ENCODE measurements at regions not wholly inside any gene's neighbourhood (a gene's known extent, or its start where the extent isn't known, plus 50 kb on each side); places are given as distances from the start of the nearest gene placed in this dataset.

DNA sequence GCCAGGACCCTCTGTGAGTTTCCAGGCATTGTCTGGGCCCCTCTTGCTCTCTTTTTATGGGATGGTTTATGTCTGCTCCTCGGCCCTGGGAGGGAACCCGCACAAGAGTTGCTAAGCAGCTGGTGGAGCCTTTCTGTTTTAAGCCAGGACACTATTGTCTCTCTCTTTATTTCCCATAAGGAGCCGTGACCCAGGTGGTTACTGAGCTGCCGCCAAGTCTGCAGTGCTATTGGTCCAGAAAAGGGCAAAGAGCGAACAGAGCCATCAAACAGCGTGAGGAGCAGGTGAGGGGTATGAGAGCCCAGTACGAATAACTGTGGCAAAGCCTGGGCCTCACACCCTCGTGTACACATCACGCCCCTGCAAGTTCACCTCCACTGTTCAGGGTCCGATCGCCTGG, 280.2 kb downstream of the SHQ1 start:
- DNase-seq (ENCODE audit: low read depth, low spot score), result no peak

DNA sequence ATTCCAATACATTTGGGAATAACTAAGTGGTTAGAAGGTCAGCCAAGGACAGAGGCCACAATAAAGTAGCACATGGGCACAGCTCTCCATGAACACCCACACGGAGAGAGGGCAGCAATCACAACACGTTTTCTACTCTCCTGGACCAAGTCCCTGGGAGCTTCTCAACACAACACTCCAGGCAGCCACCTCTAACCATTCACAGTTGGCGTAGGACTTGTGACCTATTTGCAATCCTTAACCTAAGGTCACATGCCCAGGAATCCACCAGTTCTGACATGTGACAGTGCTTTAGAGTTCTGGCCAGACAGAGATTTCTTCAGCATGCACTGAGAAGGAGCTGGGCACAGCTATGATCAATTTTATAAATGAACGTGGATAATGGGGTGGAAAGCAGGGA, 280.8 kb downstream of the SHQ1 start:
- no peak for DNase-seq (ENCODE audit: low read depth, low spot score)

DNA sequence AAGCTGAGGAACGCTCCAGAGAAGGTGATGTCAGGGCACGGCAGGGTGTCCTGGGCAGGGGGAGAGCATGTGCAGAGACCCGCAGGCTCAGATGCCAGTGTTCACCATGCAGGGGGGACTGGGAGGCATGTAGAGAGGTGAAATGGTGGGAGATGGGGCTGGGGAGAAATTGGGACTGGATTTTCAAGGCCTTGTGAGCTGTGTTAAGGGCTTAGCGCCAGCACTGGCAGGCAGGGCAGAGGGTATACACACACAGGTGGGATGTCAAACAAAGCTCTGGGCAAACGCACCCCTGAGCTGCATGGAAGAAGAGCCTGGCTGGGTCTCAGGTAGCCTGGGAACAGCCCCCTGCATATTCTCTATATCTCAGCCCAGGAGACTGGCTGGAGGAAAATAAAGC, 282.7 kb downstream of the SHQ1 start:
- DNase-seq (ENCODE audit: low read depth, low spot score), result no peak

DNA sequence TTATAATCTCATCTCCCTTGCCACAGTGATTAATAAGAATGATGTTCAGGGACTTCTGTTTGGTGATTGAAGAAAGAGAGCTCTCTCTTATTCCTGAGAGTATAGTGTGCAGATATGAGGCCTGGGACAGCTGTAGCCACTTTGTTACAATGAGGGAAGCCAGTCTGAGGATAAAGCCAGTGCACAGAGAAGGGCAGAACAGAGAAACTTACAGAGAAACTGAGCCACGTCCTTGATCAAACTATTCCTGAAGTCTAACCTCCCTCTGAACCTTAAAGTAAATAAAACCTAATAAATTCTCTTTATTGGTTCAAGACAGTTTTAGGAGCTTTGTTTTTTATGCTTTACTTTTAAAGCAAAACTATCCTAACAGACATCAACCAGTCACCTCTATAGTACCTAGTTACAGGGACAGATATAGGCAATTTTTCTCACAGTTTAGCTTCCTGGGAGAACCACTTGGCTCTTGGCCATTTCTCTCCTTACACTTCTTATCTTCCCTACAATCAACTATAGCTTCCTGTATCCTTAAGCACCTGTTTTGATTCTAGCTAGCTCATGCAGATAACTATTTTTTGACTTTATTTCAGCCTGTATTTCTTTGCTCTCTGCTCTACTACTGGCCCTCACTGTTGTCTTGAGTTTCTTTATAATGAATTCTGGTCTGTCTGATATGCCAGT, 284.4 kb downstream of the SHQ1 start:
- no peak for DNase-seq (ENCODE audit: low read depth, low spot score)

DNA sequence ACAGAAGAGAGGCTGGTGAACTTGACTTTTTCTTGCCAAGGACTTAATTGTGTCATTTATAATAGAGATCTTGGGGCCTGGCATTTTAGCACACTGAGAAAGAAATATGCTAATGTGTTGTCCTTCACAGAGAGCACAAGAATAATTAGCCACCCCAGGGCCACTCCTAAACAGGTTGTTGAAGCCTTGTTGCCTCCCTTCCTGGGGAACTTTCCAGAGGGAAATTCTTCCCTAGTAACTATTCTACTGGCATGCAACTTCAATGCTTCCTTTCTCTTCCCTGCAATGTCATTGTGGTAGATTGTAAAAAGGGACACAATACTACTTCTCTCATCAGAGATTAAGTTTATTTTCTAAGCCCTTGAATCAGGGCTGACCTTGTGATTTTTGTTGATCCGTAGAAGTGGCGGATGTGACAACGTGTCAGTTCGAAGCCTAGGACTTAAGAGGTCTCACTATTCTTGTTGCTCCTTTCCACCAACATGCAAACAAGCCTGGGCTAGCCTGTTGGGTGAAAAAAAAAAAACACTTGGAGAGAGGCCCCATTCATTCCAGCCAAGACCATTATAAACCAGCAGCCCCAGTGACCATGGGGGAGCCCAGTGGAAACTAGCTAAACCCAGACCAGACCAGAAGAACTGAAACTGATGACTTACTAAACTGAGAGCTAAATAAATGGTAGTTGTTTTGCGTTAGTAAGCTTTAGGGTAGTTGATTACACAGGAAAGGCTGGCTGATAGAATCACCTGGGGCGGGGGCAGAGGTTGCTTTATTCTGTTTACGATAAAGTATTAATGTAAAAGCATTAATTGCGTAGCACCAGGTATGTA, 287.2 kb downstream of the SHQ1 start:
- peak; percentile 40 for DNase-seq (ENCODE audit: low read depth, low spot score)

DNA sequence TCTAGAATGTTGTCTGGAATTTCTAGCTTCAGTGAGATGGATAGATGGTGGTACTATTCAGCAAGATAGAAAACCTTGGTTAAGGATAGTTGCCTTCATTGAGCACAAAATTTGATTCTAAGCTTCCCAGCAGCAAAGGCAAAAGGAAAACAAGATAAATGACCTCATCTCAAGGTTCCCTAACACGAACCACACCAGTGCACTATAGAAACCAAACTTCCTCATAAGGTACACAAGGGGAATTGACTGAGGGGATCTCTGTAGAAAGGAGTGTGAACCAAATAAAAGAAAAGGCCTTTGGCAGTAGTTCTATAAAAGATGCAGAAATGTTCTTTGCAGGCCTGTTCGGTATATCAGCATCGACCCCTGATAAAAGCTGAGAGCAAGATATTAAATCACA, 288.9 kb downstream of the SHQ1 start:
- no peak for DNase-seq (ENCODE audit: low read depth, low spot score)

DNA sequence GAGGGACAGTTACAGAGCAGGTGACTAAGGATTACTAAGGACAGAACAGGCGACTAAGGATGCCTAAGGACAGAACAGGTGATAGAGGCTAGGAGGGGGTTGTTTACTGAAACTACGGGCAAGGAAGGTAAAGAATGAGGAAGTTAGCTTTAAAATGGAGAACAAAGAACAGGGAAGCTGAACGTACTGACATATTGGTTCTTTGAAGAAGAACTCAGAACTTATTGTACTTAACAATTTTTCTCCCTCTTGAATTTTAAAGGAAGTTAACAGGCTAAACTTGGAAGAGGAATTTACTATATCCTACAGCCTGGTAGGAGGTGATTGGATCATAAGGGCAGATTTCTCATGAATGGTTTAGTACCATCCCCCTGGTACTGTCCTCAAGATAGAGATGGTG, 290.2 kb downstream of the SHQ1 start:
- DNase-seq (ENCODE audit: low read depth, low spot score), result no peak

DNA sequence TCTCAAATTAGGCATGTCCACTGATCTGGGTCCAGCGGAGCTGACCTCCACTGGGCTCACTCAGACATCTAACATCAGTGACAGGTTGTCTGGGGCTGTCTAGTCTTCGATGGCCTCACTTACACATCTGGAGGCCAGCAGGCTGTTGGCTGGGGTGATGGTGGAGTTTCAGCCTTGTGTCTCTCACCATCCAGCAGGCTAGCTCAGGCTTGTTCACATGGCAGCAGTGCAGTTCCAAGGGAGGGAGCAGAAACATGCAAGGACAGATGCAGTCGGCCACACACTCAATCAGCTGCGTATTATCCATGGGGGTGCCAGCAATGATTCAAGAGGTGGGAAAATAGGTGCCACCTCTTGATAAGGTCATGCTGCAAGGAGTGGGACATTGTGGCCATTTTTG, 292.5 kb downstream of the SHQ1 start:
- DNase-seq (ENCODE audit: low read depth, low spot score), result no peak

DNA sequence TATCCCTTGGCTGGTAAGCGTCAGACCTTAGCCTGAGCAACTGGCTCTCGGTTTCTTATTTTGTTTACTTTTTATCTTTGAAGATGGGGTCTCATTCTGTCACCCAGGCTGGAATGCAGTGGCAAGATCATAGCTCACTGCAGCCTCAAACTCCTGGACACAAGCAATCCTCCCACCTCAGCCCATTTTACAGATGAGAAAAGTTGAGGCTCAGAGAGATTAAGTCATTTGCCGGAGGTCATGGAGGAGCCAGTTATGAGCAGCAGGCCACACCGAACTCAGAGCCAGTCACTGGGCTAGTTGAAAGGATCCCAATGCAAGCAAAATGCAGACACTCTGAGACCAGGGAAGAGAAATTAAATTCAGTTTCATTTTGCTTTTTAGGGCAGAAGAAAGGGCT, 293.6 kb downstream of the SHQ1 start:
- DNase-seq (ENCODE audit: low read depth, low spot score), result no peak

DNA sequence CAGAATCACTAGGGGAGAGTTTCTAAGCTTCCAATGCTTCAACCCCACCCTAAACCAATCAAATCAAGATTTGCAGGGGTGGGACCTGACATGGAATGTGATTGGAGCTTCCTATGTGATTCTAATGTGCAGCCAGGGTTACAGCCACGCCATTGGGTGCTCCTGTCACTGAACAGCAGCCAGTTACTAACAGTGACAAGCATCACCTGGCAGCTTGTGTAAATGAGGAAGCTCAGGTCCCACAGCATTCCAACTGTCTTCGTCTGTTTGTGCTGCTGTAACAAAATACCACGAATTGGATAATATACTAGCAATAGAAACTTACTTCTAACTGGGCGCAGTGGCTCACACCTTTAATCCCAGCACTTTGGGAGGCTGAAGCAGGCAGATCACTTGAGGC, 294.9 kb downstream of the SHQ1 start:
- DNase-seq (ENCODE audit: low read depth, low spot score), result no peak

DNA sequence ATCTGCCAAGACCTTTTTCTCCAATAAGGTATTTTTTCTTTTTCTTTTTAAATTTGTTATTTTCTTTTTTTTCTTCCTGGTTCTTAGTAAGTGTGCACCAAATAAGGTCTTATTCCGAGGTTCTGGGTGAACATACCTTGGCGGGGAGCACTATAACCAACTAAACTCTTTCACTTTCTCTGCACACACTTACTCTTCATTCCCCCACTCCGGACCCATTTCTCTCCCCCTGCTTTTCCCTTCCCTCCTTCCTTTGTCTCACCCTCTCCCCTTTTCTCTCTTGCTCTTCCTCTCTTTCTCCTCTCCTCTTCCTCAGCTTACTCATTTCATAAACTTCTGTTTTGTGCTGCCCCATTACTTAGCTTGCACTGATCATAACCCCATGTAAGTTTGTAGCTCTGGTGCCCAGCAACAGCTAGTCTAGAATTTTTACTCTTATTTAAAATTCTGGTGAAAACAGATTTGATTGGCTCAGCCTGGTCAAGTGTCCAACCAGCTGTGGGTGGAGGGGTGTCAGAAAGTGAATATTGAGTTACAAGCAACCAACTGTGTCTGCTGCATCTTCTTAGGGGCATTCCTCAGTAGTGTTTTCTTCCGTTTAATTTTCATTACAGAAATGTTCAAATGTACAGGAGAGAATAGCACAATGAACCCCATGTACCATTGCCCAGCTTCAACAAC, 297.5 kb downstream of the SHQ1 start:
- no peak for DNase-seq (ENCODE audit: low read depth, low spot score)

DNA sequence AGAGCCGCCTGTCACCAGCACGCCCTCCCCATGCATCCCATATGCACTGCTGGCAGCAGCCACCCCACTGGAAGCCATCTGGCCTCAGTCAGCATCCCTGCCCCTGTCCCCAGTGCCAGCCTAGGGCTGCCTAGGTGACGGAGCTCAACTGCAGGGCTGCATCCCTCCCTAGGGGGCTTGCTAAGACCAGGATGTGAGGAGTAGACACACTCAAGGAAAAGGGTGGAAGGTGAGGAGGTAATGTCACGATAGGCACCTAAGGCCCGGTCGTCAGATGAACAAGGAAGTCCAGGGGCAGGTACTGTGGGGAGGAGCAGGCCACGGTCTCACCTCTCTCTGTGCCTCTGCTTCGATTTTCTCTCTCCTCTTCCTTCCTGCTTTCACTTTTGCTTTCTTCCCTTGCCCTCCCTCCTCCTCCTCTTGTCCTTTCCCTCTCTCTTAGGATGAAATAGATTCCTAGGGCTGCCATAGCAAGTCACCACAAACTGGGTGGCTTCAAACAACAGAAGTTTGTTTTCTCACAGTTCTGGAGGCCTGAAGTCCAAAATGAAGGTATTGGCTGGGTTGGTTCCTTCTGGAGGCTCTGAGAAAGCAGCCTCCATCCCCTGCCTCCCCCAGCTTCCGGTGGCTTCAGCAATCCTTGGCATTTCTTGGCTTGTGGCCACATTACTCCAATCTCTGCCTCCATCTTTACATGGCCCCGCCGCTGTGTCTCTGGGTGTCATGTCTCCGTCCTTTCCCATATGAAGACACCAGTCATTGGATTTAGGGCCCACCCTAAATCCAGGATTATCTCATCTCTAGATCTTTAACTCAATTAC, 298.3 kb downstream of the SHQ1 start:
- no peak for DNase-seq (ENCODE audit: low read depth, low spot score)

DNA sequence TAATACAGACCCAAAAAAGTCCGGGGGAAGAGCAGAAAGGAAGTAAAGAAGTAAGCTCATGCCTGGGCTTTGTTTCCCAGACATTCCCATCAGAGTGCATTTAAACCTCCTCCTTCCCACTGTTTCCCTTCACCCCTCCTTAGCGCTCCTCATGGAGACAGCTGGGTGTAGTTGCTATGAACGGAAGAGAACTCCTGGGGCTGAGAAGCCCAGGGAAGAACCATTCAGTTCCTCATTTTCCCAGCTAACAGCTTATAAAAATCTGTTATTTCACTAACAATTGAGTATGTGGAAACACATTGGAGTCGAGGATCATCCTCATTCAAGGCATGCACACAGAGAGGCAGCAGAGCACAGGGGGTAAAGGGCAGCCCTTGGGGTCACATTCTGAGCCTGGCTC, 299.3 kb downstream of the SHQ1 start:
- no peak for DNase-seq (ENCODE audit: low read depth, low spot score)

DNA sequence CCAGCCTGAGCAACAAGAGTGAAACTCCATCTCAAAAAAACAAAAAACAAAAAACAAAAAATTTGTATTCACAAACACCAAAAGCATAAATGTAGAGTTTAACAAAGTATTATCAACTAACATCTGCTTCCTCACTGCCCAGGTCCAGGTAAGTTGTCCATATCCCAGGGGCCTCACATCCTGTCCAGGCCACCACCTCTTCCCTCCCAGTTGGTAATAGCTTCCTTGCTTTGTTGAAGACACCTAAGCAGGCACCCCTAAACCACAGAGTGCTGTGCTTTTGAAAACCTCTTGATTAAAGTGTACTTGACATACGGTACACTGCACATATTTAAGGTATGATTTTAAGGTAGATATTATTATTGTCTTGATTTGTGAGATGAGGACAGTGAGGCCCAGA, 299.8 kb downstream of the SHQ1 start:
- DNase-seq (ENCODE audit: low read depth, low spot score), result no peak

DNA sequence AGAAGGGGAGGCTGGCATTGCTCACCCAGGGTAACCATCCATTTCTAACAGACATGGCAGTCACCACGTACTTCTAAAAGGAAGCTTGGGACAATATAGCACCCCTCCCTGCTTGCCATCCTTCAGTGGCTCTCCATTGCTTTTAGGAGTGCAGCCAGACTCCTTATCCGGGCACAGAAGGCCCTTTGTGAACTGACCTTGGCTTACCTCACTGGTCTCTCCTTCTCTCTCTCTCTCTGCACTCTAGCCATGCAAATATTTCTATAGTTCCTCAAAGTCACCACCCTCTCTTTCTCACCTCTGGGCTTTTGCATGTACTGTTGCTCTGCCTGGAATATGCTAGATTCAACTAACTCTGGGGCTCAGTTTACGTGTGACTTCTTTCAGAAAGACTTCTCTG, 301.1 kb downstream of the SHQ1 start:
- no peak for DNase-seq (ENCODE audit: low read depth, low spot score)

DNA sequence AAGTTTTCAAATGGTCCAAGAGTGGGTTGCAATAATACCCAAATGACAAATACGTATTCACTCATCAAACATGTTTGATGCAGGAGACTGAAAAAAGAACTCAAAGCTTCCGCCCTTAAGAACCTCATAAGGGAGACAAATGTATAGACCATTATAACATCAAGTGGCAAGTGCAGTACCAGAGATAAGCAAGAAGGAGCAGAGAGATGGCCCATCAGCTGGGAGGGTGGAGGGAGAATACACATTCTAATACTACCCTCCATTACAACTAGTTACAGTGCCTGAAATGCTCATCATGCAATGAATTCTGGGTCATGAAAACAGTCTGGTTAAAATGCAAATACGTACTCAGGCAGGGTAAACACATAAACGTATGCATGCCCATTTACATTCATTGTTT, 304.0 kb downstream of the SHQ1 start:
- no peak for DNase-seq (ENCODE audit: low read depth, low spot score)

DNA sequence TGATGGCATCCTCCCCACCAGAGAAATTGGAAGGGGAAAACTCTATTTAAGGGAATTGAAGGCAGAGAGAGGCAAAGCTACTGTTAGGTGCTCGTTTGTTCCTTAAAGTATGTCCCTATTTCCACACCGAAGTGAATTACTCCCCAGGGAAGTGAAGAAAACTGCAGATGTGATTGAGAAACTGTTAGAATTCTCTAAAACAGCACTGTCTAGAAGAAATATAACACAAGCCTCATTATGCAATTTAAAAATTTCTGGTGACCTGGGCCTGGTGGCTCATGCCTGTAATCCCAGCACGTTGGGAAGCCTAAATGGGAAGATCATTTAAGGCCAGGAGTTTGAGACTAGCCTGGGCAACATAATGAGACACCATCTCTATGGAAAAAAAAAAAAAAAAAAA, 305.0 kb downstream of the SHQ1 start:
- no peak for DNase-seq (ENCODE audit: low read depth, low spot score)

DNA sequence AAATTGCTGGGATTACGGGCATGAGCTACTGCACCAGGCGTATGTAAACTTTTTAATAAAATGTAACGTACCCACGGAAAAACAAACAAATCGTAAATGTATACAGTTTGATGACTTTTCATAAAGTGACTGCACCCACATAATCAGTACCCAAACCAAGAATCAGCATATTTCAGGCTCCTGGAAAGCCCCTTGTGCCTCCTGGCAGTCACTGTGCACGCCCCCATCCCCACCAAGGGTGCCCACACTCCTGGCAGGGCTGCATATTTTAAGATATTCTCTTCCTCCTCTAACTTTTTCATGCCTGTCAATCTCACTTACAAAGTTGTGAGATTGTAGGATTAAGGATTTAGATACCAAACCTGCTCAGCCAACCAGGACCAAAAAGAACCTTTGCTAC, 305.5 kb downstream of the SHQ1 start:
- DNase-seq (ENCODE audit: low read depth, low spot score), result no peak

DNA sequence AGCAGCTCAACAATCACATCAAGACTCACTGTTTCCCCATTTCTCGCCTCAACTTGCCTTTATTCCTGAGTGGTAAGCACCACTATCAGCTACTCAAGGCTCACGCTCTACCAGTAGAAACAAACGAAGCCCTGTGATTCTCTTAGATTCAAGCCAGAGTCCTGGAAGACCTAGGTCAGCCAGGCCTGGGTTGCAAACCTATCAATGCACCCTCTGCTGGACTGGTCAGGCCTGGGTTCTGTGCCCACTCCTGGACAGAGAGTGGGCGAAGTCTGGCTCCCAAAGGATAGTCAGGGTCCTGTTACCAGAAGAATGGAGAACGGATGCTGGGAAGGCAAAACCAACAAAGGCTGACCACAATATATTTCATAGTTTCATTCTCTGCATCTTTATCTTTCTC, 308.4 kb downstream of the SHQ1 start:
- no peak for DNase-seq (ENCODE audit: low read depth, low spot score)

DNA sequence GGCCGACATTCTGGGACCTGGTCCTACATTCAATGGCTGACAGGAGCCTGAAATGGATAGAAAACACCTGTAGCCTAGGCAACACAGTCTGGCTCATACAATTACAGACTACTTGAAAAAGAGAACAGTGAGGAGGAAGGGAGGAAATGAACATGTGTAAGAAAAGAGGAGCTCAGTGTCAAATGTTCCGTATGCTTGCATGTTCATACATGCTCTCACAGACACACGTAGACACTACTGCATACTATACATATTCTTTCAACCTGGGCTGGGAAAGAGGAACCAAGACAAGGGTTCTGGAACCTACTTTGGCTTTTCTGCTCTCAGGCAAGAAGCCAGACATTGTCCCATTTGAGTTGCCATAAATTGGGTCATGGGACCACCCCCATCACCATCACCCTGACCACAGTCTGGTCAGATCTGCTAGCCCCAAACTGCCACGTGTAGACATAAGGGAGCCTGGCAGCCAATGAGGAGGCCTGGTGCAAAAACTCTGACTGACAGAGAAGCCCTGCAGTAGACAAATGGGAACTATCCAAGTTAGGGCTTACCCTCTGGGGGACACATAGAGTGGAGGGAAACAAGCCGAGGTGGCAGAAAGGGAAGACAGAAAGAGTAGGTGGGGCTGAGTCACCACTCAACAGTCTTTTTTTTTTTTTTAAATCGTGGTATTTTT, 310.0 kb downstream of the SHQ1 start:
- no peak for DNase-seq (ENCODE audit: low read depth, low spot score)

DNA sequence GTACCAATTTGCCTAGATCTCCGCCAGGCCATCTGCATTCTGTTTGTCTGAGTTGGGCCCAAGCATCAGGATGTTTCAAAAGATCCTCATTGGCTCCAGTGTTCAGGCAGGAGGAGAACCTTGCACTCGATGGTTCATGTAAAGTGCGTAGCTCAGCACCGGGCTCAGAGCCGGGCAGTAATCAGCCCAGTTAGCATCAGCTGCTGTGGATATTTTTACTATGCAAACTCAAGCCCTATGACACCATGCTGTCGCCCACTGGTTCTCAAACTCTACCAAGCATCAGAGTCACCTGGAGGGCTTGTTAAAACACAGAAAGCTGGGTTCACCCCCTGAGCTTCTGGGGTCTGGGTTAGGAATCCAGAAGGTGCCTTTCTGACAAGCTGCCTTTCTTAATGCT, 310.8 kb downstream of the SHQ1 start:
- no peak for DNase-seq (ENCODE audit: low read depth, low spot score)

DNA sequence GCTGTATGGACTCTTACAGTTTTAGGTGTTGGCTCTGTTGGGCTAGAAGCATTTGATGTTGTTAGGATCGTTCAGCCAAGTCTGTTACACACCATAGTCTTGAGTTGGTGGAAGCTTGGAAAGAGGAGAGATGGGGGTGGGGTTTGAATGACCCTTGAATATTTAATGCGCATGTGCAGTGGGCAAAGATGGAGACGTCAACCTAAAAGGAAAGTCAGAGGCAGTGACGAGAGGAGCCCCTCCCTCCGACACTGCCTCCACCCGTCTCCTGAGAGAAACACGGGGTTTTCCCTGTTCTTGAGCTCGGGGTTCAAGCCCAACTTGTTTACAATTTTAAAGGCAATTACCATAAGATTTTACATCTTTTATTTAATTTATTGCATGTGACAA, 311.4 kb downstream of the SHQ1 start:
- no peak for DNase-seq (ENCODE audit: low read depth, low spot score)
